ENCODE measurements at regions not wholly inside any gene's neighbourhood (a gene's known extent, or its start where the extent isn't known, plus 50 kb on each side); places are given as distances from the start of the nearest gene placed in this dataset.

- Histone ChIP-seq H2AFZ (ENCODE audit: control insufficient read depth, low read length) (no peak overlapping the region), H3K27ac (ENCODE audit: control insufficient read depth, insufficient read depth, low read length) (no peak overlapping the region), H3K4me1 (ENCODE audit: control insufficient read depth, extremely low read depth, insufficient read depth, low read length) (peaks cover 26% of the 10 kb centered on the region), H3K9ac (ENCODE audit: control insufficient read depth, extremely low read depth, insufficient read depth, low read length) (no peak overlapping the region), H3K9me1 (ENCODE audit: control insufficient read depth, extremely low read depth, insufficient read depth, low read length) (no peaks in the 10 kb centered on the region), H3K36me3 (ENCODE audit: control insufficient read depth in 2 of 2, extremely low read depth in 1 of 2, insufficient read depth in 2 of 2, low read length in 2 of 2) (no peaks in the 10 kb centered on the region), H3K27me3 (ENCODE audit: control insufficient read depth, extremely low read depth, insufficient read depth, low read length) (no peaks in the 10 kb centered on the region), H3K79me2 (ENCODE audit: control insufficient read depth, insufficient read depth, low read length) (no peaks in the 10 kb centered on the region), H4K20me1 (ENCODE audit: control insufficient read depth, extremely low read depth, insufficient read depth, low read length) (no peaks in the 10 kb centered on the region), H3K4me3 (ENCODE audit: control insufficient read depth in 2 of 3, extremely low read depth in 1 of 3, insufficient read depth in 2 of 3, low read depth in 1 of 3, low read length in 3 of 3) (no peak overlapping the region), H3K4me2 (ENCODE audit: control insufficient read depth, extremely low read depth, insufficient read depth, low read depth, low read length) (no peak overlapping the region), H3K9me3 (ENCODE audit: control insufficient read depth, low read depth, low read length) (no peaks in the 10 kb centered on the region)
- no peak for TF ChIP-seq EZH2 (IDR thresholded peaks at IDR 0.05; ENCODE audit: low read length)
- TF ChIP-seq, protein P1, sequence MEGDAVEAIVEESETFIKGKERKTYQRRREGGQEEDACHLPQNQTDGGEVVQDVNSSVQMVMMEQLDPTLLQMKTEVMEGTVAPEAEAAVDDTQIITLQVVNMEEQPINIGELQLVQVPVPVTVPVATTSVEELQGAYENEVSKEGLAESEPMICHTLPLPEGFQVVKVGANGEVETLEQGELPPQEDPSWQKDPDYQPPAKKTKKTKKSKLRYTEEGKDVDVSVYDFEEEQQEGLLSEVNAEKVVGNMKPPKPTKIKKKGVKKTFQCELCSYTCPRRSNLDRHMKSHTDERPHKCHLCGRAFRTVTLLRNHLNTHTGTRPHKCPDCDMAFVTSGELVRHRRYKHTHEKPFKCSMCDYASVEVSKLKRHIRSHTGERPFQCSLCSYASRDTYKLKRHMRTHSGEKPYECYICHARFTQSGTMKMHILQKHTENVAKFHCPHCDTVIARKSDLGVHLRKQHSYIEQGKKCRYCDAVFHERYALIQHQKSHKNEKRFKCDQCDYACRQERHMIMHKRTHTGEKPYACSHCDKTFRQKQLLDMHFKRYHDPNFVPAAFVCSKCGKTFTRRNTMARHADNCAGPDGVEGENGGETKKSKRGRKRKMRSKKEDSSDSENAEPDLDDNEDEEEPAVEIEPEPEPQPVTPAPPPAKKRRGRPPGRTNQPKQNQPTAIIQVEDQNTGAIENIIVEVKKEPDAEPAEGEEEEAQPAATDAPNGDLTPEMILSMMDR (optimal IDR thresholded peaks at IDR 0.05 in 1 of 3, IDR thresholded peaks at IDR 0.05 in 1 of 3, conservative IDR thresholded peaks at IDR 0.05 in 1 of 3; ENCODE audit: extremely low read depth in 1 of 3, insufficient read depth in 2 of 3, low read length in 3 of 3) = no peak
- FAIRE-seq (no peak), DNase-seq (ENCODE audit: low read depth, low spot score) (no peak)
- dilution Hi-C loops (cut with MboI; ENCODE audit: extremely low pct_ligation_motif_present, low sequenced_read_pairs) = no loop called here
Measured at GRCh38 chr15:67940324-67940719, 100.5 kb upstream of the RNU6-1 start.

DNA sequence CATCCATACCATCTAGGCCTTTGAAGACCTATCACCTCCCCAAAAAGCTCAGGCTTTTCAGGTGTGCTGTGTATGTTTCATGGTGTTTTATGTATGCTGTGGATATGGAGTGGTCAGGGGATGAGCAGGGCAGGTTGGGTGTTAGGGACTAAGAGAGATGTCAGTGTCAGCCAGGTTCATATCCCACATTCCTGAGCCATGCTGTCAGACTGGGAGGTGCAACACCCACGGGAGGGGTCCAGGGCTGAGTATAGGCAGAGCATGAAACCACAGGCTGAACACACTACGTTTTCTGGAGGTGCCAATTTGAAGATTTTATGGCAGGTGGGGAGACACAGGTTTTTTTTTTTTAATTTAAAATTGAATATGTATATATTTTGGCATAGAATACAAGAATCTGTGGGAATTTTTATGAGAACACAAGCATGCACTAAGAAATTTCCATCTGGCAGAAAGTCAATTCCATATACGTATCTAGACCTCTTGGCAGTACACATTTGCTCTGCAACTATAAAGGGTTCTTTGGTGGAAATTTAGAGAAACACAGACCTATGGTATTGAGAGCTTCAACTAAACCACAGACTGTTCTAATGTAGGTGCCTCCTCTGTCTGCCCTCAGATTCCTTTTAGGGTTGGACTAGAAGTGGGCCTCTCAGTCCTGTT, 101.9 kb upstream of the RNU6-1 start:
- Histone ChIP-seq H3K27me3 (ENCODE audit: control insufficient read depth, extremely low read depth, insufficient read depth, low read length) (no peaks in the 10 kb centered on the region), H3K4me1 (ENCODE audit: control insufficient read depth, extremely low read depth, insufficient read depth, low read length) (peaks cover 33% of the 10 kb centered on the region), H4K20me1 (ENCODE audit: control insufficient read depth, extremely low read depth, insufficient read depth, low read length) (no peaks in the 10 kb centered on the region), H3K27ac (ENCODE audit: control insufficient read depth, insufficient read depth, low read length) (no peak overlapping the region), H3K9ac (ENCODE audit: control insufficient read depth, extremely low read depth, insufficient read depth, low read length) (no peak overlapping the region), H3K4me2 (ENCODE audit: control insufficient read depth, extremely low read depth, insufficient read depth, low read depth, low read length) (peak overlapping the region; percentile 12), H3K9me3 (ENCODE audit: control insufficient read depth, low read depth, low read length) (no peaks in the 10 kb centered on the region), H2AFZ (ENCODE audit: control insufficient read depth, low read length) (no peak overlapping the region), H3K79me2 (ENCODE audit: control insufficient read depth, insufficient read depth, low read length) (no peaks in the 10 kb centered on the region), H3K4me3 (ENCODE audit: control insufficient read depth in 2 of 3, extremely low read depth in 1 of 3, insufficient read depth in 2 of 3, low read depth in 1 of 3, low read length in 3 of 3) (no peak overlapping the region), H3K36me3 (ENCODE audit: control insufficient read depth in 2 of 2, extremely low read depth in 1 of 2, insufficient read depth in 2 of 2, low read length in 2 of 2) (no peaks in the 10 kb centered on the region), H3K9me1 (ENCODE audit: control insufficient read depth, extremely low read depth, insufficient read depth, low read length) (no peaks in the 10 kb centered on the region)
- DNase-seq (ENCODE audit: low read depth, low spot score) (no peak), FAIRE-seq (peak; percentile 84)
- dilution Hi-C loops (cut with MboI; ENCODE audit: extremely low pct_ligation_motif_present, low sequenced_read_pairs) = no loop called here
- TF ChIP-seq EZH2 (IDR thresholded peaks at IDR 0.05; ENCODE audit: low read length) = no peak
- TF ChIP-seq, protein P1 (optimal IDR thresholded peaks at IDR 0.05 in 1 of 3, IDR thresholded peaks at IDR 0.05 in 1 of 3, conservative IDR thresholded peaks at IDR 0.05 in 1 of 3; ENCODE audit: extremely low read depth in 1 of 3, insufficient read depth in 2 of 3, low read length in 3 of 3) = no peak
